ENCODE measurements at regions not wholly inside any gene's neighbourhood (a gene's known extent, or its start where the extent isn't known, plus 50 kb on each side); places are given as distances from the start of the nearest gene placed in this dataset.

GRCh38 chr4:184922301-184922700 lies 96.0 kb upstream of the HELT start:
- TF ChIP-seq ZNF8 (CRISPR knock-in tag; IDR thresholded peaks at IDR 0.05) (no peak), PATZ1 (CRISPR knock-in tag; IDR thresholded peaks at IDR 0.05; ENCODE audit: borderline replicate concordance) (no peak), SNAI2 (CRISPR knock-in tag; IDR thresholded peaks at IDR 0.05) (no peak), ZNF565 (CRISPR knock-in tag; conservative IDR thresholded peaks at IDR 0.05; ENCODE audit: low read depth) (no peak), CSDC2 (CRISPR knock-in tag; IDR thresholded peaks at IDR 0.05) (no peak), ZFP3 (CRISPR knock-in tag; IDR thresholded peaks at IDR 0.05) (no peak), ZNF70 (CRISPR knock-in tag; IDR thresholded peaks at IDR 0.05) (no peak), BACH2 (CRISPR knock-in tag; IDR thresholded peaks at IDR 0.05; ENCODE audit: borderline replicate concordance) (no peak), ARNTL (CRISPR knock-in tag; IDR thresholded peaks at IDR 0.05; ENCODE audit: borderline replicate concordance, low read depth) (no peak), CSRNP3 (CRISPR knock-in tag; IDR thresholded peaks at IDR 0.05) (no peak), TCF4 (CRISPR knock-in tag; IDR thresholded peaks at IDR 0.05; ENCODE audit: borderline replicate concordance) (no peak), POU6F1 (CRISPR knock-in tag; IDR thresholded peaks at IDR 0.05; ENCODE audit: borderline replicate concordance, low read depth) (no peak), ISL1 (CRISPR knock-in tag; IDR thresholded peaks at IDR 0.05) (no peak), ZC3H10 (CRISPR knock-in tag; IDR thresholded peaks at IDR 0.05) (no peak), TOX (CRISPR knock-in tag; IDR thresholded peaks at IDR 0.05; ENCODE audit: borderline replicate concordance) (no peak), TSHZ2 (CRISPR knock-in tag; IDR thresholded peaks at IDR 0.05) (no peak)
- ATAC-seq: no peak

- TF ChIP-seq ZNF70 (CRISPR knock-in tag; IDR thresholded peaks at IDR 0.05) (no peak), SNAI2 (CRISPR knock-in tag; IDR thresholded peaks at IDR 0.05) (no peak), ZFP30 (CRISPR knock-in tag; IDR thresholded peaks at IDR 0.05) (no peak), TCF4 (CRISPR knock-in tag; IDR thresholded peaks at IDR 0.05; ENCODE audit: borderline replicate concordance) (no peak), ZNF8 (CRISPR knock-in tag; IDR thresholded peaks at IDR 0.05) (no peak), ISL1 (CRISPR knock-in tag; IDR thresholded peaks at IDR 0.05) (no peak), PATZ1 (CRISPR knock-in tag; IDR thresholded peaks at IDR 0.05; ENCODE audit: borderline replicate concordance) (no peak), CREB5 (CRISPR knock-in tag; IDR thresholded peaks at IDR 0.05; ENCODE audit: low read depth) (no peak), BACH2 (CRISPR knock-in tag; IDR thresholded peaks at IDR 0.05; ENCODE audit: borderline replicate concordance) (no peak), OSR1 (CRISPR knock-in tag; IDR thresholded peaks at IDR 0.05) (no peak), CSRNP3 (CRISPR knock-in tag; IDR thresholded peaks at IDR 0.05) (no peak), GLIS3 (CRISPR knock-in tag; IDR thresholded peaks at IDR 0.05) (no peak), TOX (CRISPR knock-in tag; IDR thresholded peaks at IDR 0.05; ENCODE audit: borderline replicate concordance) (no peak), RARB (CRISPR knock-in tag; IDR thresholded peaks at IDR 0.05) (no peak)
- ATAC-seq: no peak
Observed at GRCh38 chr4:184924516-184924915, 93.8 kb upstream of the HELT start.

All from SK-N-SH treated with all-trans-retinoic acid at 6 μM for 48 hours (cell line).